ENCODE measurements at regions not wholly inside any gene's neighbourhood (a gene's known extent, or its start where the extent isn't known, plus 50 kb on each side); places are given as distances from the start of the nearest gene placed in this dataset.
"Not testable (repeated sequence)": the region's sequence is repeated elsewhere in the genome, so short reads cannot be mapped to it uniquely, and the experiment has no call there.

DNA sequence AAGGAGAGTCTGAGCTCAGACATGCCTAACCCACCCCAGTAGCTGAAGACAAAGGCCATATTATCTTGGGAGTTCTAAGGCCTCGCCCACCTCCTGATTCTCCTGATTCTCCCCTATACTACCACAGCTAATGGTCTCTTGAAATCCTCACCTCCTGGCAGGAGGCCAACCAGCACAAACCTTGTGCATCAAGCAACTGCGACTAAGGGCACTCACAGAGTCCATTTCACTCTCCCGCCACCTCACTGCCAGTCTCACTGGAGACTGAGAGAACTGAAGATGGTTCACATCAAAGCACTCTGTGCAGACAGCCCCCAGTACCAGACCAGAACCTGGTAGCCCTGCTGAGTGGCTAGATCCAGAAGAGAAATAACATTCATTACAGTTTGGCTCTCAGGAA, 102.1 kb upstream of the KLF8 start:
- H3K4me1 Mint-ChIP-seq = peaks cover 12% of the 10 kb centered on the region
- H3K27ac Mint-ChIP-seq = no peak overlapping the region
- peaks cover 6% of the 10 kb centered on the region for H3K36me3 Mint-ChIP-seq
- H3K27me3 Mint-ChIP-seq (ENCODE audit: low read depth) = no peaks in the 10 kb centered on the region
- TF ChIP-seq CTCF (IDR thresholded peaks at IDR 0.05; ENCODE audit: unreplicated experiment) = no peak
- H3K4me3 Mint-ChIP-seq = no peak overlapping the region
- H3K9me3 Mint-ChIP-seq = peaks cover 70% of the 10 kb centered on the region
- DNase-seq (ENCODE audit: low spot score in 2 of 2, unreplicated experiment in 2 of 2) = no peak

DNA sequence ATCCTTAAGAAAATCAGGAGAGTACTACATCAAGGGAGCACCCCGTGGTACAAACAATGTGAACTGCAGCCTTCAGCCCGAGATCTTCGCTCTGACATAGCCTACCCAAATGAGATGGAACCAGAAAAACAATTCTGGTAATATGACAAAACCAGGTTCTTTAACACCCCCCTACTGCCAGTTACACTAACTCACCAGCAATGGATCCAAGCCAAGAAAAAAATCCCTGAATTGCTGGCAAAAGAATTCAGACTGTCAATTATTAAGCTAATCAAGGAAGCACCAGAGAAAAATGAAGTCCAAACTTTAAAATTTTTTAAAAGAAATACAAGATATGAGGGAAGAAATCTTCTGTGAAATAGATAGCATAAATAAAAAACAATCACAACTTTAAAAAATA, 101.7 kb upstream of the KLF8 start:
- Mint-ChIP-seq H3K36me3 (peaks cover 6% of the 10 kb centered on the region), H3K4me3 (no peak overlapping the region), H3K4me1 (peaks cover 12% of the 10 kb centered on the region), H3K27me3 (ENCODE audit: low read depth) (no peaks in the 10 kb centered on the region), H3K27ac (no peak overlapping the region), H3K9me3 (peaks cover 70% of the 10 kb centered on the region)
- DNase-seq (ENCODE audit: low spot score in 2 of 2, unreplicated experiment in 2 of 2) = no peak
- no peak for TF ChIP-seq CTCF (IDR thresholded peaks at IDR 0.05; ENCODE audit: unreplicated experiment)

GRCh38 chrX:56164135-56164534, 68.0 kb upstream of the KLF8 start:
- not testable (repeated sequence) for H3K27ac Mint-ChIP-seq; H3K4me3 Mint-ChIP-seq; H3K4me1 Mint-ChIP-seq; DNase-seq (ENCODE audit: low spot score in 2 of 2, unreplicated experiment in 2 of 2); H3K27me3 Mint-ChIP-seq (ENCODE audit: low read depth)
- peaks cover 49% of the 10 kb centered on the region for H3K9me3 Mint-ChIP-seq
- peaks cover 12% of the 10 kb centered on the region for H3K36me3 Mint-ChIP-seq

Data from mesothelial cell of epicardium (in vitro differentiated cells).